WI38 (cell line): ENCODE measurements at regions not wholly inside any gene's neighbourhood (a gene's known extent, or its start where the extent isn't known, plus 50 kb on each side); places are given as distances from the start of the nearest gene placed in this dataset.

Source experiments
- H3K4me3 ChIP-seq: 2 replicates; pipeline ENCODE4 v1.5.1; 2011; ENCODE audit warnings: low read depth, mild to moderate bottlenecking, control low read depth, low read length
- TF ChIP-seq, protein P1 (sequence below): IDR thresholded peaks from 2 replicates; pipeline ENCODE4 v1.5.1; 2012; ENCODE audit warnings: low read depth, mild to moderate bottlenecking, control low read depth, low read length

DNA sequence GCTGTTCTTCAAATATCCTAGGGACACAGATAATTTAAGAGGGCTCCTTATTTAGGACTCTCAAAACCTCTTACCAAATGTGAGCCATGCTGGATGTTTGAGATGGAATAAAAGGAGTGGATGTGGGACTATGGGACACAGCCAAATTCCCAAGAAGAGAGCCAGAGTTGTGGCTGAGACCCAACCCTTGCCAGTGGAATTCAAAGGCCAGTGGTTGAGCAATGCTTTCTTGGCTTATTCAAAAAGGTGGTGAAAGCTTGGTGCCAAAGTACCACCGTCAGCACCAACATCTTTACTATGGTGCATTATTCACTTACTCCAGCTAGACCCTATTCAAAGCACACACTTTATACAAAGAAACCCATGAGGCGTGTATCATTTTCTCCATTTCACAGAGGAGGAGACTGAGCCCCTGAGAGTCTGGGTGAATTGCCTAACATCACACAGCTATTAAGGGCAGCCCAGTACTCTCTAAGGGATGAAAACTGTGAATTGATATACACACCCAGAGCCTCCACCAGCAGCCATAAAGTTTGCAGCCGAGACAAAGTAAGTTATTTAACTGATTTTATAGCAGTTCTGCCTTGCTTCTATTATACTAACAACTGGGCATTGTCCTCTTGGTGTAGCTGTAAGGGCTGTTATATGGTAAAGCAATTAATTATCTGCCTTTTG, 391.7 kb downstream of the ACTL7B start:
- H3K4me3 ChIP-seq, result no peak overlapping the region
- TF ChIP-seq, protein P1, sequence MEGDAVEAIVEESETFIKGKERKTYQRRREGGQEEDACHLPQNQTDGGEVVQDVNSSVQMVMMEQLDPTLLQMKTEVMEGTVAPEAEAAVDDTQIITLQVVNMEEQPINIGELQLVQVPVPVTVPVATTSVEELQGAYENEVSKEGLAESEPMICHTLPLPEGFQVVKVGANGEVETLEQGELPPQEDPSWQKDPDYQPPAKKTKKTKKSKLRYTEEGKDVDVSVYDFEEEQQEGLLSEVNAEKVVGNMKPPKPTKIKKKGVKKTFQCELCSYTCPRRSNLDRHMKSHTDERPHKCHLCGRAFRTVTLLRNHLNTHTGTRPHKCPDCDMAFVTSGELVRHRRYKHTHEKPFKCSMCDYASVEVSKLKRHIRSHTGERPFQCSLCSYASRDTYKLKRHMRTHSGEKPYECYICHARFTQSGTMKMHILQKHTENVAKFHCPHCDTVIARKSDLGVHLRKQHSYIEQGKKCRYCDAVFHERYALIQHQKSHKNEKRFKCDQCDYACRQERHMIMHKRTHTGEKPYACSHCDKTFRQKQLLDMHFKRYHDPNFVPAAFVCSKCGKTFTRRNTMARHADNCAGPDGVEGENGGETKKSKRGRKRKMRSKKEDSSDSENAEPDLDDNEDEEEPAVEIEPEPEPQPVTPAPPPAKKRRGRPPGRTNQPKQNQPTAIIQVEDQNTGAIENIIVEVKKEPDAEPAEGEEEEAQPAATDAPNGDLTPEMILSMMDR, result no peak

DNA sequence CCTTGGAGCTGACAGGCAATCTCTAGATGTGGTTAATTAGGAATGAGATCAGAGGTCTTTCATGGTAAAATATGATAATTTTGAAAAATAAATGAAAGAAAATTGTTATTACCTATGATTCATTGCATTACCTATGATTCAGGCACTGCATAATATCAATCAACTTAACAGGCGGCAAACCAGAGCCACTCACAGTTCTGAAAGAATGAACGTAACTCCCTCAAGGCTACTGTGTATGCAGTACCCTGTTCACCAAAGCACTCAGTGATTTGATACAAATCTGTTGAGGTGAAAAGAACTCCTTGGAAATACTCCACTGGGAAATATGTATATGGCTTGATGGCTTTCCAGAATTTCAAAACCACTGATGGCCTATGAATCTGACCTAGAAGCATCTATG, 398.9 kb downstream of the ACTL7B start:
- no peak overlapping the region for H3K4me3 ChIP-seq
- TF ChIP-seq, protein P1, result no peak

DNA sequence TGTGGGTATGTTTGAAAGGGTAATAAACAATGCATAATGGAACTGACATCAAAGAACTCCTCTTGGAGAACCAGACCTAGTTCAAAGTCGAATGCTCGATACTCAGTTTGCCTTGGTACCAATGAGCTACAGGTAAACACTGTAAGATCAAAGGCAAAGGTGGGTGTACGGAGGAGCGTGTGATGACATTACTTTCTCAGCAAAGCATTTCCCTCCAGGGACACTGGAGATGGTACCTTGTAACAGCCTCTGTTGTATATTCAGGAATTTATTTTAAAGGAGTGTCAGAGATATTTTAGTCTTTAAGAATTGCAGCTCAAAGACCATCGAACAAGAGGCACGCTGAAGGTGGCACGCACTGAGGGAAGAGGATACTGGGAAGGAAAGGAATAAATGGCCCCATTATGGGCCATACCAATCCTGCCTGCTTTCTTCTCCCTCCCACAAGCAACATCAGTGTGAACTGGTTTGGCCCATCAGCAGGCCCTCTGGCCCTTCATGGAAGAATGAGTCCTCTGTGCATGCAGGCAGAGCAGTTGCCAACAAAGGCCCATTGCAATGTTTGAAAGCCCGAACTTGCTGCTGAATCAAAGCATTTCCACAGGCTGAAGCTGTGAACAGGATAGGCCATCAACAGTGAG, 410.2 kb downstream of the ACTL7B start:
- TF ChIP-seq, protein P1, result no peak
- no peak overlapping the region for H3K4me3 ChIP-seq

DNA sequence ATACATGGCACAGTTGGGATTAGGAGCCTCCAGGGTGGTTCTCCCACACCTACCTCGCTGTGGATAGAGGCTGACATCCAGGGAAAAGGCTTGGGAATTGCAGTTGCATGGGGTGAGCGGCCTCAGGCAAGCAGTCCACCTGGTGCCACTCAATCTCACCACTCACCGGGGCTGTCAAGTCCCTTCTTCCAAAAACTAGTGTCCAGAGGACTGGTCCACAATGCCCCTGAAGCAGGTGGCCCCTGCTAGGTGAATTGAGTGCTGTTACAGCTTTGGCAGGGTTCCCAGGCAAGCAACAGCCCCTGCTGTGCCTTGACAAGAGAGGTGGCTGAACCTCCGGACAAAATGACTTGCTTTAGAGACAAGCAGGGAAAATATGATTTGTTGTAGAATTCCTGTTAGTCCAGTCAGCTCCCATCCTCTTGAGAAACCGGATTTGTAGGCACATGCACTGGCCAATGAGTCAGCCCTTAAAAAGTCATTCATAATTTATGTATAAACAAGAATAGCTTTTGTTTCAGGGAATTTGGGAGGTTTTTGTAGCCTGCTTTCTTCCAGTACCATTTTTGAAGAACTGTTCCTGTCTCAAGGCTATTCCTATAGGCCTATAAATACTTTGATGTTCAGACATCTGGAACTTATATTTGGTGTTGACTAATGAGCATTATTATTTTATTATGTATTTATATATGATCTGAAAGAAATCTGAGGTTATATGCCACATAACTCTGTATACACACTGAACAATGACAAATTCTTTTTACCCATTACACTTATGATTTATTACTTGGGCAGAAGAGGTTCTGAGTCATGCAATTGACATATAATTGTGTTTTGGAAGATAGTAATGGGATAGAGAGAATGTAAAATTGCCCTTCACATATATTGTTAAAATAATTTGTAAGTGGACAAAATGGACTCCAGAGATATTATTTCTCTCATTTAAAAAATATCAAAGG, 411.1 kb downstream of the ACTL7B start:
- TF ChIP-seq, protein P1, result no peak
- H3K4me3 ChIP-seq, result peak overlapping the region; percentile 69

DNA sequence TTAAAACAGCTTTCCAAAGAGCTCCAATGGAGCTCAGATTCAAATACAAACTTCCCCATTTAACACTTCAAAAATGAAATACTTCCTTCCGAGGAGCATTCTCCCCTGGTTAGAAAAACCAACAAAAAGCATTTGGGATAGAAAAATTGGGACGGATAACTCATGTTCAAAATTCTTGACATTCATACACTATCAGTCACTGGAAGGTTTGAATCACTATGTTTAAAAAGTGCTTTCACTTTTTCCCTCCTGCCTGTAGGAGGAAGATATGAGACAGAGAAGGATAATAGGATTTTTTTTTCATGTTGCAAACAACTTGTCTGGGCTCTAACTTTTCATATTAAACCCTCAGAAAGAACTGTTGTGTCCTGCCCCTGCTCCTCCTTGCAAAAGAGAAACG, 412.0 kb downstream of the ACTL7B start:
- TF ChIP-seq, protein P1, result no peak
- H3K4me3 ChIP-seq, result peak overlapping the region; percentile 69

DNA sequence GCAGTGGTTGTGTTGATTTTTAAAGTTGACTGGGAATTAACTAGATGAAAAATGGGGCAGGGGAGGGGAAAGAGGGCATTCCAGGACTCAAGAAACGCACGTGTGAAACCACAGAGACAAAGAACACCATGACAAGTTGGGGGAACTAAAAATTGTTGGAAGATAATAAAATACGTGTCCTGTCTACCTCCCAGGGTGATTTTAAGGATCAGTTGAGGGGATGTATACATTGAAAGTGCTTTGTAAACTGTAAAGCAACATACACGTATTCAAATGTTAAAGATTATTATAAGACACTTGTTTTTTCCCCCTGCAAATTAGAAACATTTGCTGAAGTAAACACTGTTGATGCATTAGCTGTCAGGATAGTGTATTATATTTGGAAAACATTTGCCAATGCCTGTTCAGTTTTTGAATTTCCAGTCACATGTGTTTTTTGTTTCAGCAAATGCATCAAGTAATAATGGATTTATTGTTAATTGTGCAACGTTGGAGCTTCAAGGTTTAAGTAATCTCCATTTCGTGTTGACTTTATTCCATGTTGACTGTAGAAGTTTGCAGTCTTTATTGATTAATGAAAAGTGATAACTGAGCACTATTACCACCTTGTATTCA, 412.7 kb downstream of the ACTL7B start:
- TF ChIP-seq, protein P1, result no peak
- peak overlapping the region; percentile 69 for H3K4me3 ChIP-seq
